Neuron (in vitro differentiated cells): ENCODE measurements at regions not wholly inside any gene's neighbourhood (a gene's known extent, or its start where the extent isn't known, plus 50 kb on each side); places are given as distances from the start of the nearest gene placed in this dataset.

Source experiments
- H2AFZ ChIP-seq: one replicate; pipeline ENCODE4 v1.6.1; 2013; ENCODE audit warnings: low read depth, mild to moderate bottlenecking, inconsistent platforms, low read length, moderate library complexity
- H3K27me3 ChIP-seq: one replicate; pipeline ENCODE4 v1.6.1; 2013; ENCODE audit warnings: low read length; ENCODE audit not compliant: insufficient read depth
- H3K36me3 ChIP-seq: one replicate; pipeline ENCODE4 v1.6.1; 2013; ENCODE audit warnings: low read length; ENCODE audit not compliant: insufficient read depth
- H3K4me1 ChIP-seq: one replicate; pipeline ENCODE4 v1.6.1; 2013; ENCODE audit warnings: low read length; ENCODE audit not compliant: insufficient read depth
- H3K4me3 ChIP-seq: 2 replicates; pipeline ENCODE4 v1.5.1; 2013; ENCODE audit warnings: mild to moderate bottlenecking, low read length, moderate library complexity
- H3K9me3 ChIP-seq: one replicate; pipeline ENCODE4 v1.6.1; 2013; ENCODE audit warnings: low read length

DNA sequence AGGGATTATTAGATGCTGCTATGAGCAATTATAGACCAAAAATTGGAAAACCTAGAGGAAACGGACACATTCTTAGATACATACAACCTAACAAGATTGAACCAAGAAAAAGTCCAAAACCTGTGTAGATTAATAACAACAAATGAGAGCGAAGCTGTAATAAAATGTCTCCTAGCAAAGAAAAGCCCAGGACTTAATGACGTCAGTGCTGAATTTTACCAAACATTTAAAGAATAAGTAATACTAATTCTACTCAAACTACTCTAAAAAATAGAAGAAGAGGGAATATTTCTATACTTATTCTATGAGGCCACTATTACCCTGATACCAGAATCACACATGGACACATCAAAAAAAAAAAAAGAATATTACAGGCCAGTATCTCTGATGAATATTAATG lies 309.5 kb upstream of the ANO5 start:
- Histone ChIP-seq H3K4me1 (no peaks in the 10 kb centered on the region), H3K9me3 (no peaks in the 10 kb centered on the region), H3K4me3 (no peak overlapping the region), H3K36me3 (no peaks in the 10 kb centered on the region), H2AFZ (no peak overlapping the region), H3K27me3 (no peaks in the 10 kb centered on the region)

DNA sequence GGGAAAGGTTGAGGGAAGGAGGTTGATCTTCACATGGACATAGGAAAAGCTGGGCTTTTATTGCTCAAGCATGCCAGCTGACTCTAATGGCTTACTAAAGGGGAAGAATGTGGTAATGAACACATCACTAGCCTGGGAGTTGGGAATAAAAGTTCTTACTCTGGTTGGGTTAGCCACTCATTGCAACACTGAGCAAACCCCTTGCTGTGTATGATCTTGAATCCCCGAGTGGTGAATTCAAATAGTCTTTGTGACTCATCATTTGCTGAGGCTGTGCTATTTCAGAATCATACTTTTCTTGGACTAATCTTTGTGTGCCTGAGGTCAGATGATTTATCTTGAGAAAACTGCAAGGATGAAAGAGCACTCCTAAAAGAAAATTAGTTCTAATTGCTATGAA lies 304.1 kb upstream of the ANO5 start:
- H3K9me3 ChIP-seq = no peaks in the 10 kb centered on the region
- no peaks in the 10 kb centered on the region for H3K4me1 ChIP-seq

DNA sequence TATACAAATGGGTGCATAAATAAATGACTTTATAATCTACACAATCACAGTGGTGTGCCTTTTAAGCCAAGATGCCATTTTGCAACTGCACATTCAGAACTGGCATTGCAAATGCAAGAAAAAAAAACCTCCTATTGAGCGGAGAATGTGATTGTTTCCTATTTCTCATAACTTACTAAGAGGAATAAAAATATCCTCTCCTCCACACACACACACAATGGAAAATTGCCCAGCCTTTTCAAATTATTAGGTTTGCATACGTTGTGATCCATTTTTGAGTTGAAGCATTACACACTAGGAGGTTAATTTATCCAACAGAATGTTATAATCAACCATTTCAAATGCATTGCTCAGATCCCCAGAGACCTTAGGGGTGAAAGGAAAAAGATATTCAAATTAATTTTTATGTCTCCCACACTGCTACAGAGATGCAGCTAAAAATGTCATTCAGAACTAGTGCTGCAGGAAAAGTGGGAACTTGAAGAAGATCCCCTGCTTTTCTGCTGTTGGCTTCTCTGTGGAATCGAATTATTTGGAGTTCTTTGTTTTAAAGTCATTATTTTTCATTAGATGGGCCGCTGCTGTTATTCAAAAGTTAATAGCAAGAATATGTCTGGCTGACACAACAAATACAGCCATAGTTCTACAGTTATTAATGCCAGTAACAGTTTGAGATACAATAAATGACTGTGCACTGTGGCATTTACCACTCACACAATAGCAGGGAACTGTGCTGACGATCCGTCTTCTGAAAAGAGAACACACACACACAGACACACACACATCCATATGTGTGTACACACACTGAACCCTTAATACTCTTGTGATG lies 299.9 kb upstream of the ANO5 start:
- H3K36me3 ChIP-seq = no peaks in the 10 kb centered on the region
- no peaks in the 10 kb centered on the region for H3K4me1 ChIP-seq
- H3K27me3 ChIP-seq = no peaks in the 10 kb centered on the region
- H2AFZ ChIP-seq = no peak overlapping the region
- no peaks in the 10 kb centered on the region for H3K9me3 ChIP-seq
- H3K4me3 ChIP-seq = no peak overlapping the region

More for the DNA sequence above, 304.1 kb upstream of the ANO5 start:
- Histone ChIP-seq H3K27me3 (no peaks in the 10 kb centered on the region), H3K36me3 (no peaks in the 10 kb centered on the region), H2AFZ (no peak overlapping the region), H3K4me3 (no peak overlapping the region)

DNA sequence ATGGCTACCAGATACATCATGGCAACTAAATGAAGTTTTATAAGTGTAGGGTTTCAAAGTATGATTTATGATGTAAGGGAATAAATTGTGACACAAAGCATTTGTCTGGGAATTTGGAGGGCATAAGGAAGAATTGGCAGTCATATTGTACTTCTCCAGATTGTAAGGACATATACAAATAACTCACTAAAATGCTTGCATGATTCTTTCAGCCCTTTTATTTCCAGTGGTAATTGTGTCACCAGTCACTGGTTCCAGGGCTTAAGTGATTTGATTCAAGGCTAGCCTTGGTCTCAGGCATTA lies 299.4 kb upstream of the ANO5 start:
- no peaks in the 10 kb centered on the region for H3K9me3 ChIP-seq
- H3K27me3 ChIP-seq = no peaks in the 10 kb centered on the region
- no peaks in the 10 kb centered on the region for H3K36me3 ChIP-seq
- no peaks in the 10 kb centered on the region for H3K4me1 ChIP-seq
- H3K4me3 ChIP-seq = no peak overlapping the region
- no peak overlapping the region for H2AFZ ChIP-seq

DNA sequence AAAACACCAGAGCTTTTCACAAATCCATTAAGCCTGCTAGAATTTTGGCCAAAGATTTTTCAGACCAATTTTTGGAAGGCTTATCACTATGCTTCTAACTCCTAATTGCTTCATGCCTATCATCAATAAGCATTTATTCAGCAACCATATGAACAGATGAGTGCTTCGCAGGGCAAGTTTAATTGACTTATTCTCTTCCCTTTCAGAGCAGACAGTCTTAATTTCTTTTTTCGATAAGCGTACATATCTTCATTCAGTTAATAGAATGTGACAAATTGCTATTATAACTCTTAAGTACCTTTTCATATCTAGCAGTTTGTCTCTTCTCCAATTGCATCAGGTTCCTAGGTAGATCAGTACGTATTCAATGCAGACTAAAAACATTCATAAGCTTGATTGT lies 298.4 kb upstream of the ANO5 start:
- no peaks in the 10 kb centered on the region for H3K4me1 ChIP-seq
- H2AFZ ChIP-seq = no peak overlapping the region
- no peaks in the 10 kb centered on the region for H3K36me3 ChIP-seq
- H3K4me3 ChIP-seq = no peak overlapping the region
- H3K27me3 ChIP-seq = no peaks in the 10 kb centered on the region
- H3K9me3 ChIP-seq = no peaks in the 10 kb centered on the region

DNA sequence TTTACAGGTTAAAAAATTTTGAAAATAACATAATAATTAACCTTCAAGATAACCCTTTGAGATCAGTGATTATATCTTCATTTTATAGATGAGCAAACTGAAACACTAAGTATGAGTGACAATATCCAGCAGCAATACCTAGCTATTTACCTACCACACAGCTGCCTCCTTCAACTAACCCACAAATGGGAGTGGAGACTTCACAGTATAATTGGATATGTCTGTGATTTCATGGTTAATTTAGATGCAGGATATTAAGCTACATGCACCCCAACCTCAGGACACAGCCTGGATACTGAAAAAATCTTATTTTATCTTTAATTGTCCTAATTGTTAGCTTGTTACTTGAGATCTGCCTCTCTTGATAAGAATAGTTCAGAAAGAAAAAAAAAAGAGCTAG lies 297.2 kb upstream of the ANO5 start:
- Histone ChIP-seq H3K36me3 (no peaks in the 10 kb centered on the region), H3K4me3 (no peak overlapping the region), H3K9me3 (no peaks in the 10 kb centered on the region), H3K27me3 (no peaks in the 10 kb centered on the region), H2AFZ (no peak overlapping the region), H3K4me1 (no peaks in the 10 kb centered on the region)

DNA sequence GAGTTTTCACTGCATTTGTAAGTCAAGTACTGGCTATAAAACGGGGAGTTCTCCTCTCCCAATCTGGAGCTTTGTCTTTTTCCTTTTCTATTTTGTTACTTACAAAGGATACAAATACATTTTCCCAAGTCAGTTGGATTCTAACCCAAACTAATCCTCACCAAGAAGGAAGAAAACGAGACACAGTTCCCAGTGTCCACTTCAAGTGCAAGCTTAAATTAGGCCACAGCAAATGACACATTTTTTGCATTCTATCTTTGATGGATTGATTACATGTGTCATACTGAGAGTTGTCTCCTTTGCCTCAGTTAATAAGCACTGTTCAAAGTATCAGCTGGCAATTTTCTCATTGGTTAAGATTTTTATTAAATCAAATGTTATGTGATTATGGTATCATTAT lies 296.7 kb upstream of the ANO5 start:
- no peaks in the 10 kb centered on the region for H3K27me3 ChIP-seq
- no peaks in the 10 kb centered on the region for H3K4me1 ChIP-seq
- H3K4me3 ChIP-seq = no peak overlapping the region
- no peaks in the 10 kb centered on the region for H3K36me3 ChIP-seq
- H3K9me3 ChIP-seq = no peaks in the 10 kb centered on the region
- no peak overlapping the region for H2AFZ ChIP-seq

DNA sequence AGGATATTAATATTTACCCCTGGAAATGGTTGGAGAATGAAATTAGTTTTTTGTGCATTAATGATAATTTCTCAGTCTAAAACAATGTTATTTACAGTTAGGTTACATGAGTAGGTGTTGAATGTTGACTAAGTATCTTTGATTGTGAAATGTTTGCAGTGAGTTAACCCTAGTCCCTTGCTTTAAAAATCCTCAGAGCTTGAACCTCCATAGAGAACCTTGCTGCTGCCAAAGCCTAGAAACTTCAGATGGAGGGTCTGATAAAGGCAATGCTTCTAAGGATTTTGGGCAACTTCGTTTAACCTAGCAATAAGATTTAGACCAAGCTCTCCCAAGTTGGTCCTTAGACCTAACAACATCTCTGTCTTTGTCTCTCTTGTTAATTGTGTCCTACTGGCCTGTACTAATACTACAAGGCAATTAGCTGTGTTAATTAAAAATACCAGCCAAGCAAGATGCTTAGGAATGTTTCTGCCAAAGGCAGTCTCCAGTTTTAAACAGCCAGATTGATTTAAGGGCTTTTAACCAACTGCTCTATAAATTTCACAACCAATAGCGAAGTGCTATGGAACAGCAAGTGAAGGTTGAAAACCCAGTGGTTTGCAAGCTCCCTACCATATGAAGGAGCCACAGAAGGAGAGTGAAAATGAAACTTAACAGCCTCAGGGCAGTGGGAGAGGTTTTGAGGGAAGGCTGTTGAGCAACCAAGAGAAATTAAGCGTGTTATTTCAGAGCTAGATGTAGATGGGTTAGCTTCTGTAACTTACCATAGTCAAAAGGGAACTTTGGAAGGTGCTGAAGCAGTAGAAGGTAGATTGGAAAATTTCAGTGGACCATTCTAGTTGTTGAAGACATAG lies 295.9 kb upstream of the ANO5 start:
- H3K9me3 ChIP-seq = no peaks in the 10 kb centered on the region
- H3K4me3 ChIP-seq = no peak overlapping the region
- no peaks in the 10 kb centered on the region for H3K4me1 ChIP-seq
- no peaks in the 10 kb centered on the region for H3K27me3 ChIP-seq
- H2AFZ ChIP-seq = no peak overlapping the region
- no peaks in the 10 kb centered on the region for H3K36me3 ChIP-seq

DNA sequence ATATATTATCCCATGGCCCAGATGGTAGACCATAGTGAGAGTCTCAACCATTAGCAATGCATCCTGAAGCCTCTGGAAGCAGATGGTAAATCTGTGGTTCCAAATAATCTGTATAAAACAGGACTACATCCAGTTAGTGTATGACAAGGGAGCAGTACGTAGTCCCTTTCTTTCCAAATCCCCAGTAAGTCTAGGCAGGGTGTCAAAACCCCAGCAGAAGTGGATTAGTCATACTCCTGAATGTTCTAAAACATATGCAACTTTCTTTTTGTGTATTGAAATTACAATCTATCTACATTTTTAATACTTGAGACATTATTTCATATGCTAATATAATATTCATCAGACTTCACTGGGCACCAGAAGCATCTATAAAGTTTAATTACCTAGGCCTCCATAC lies 295.1 kb upstream of the ANO5 start:
- Histone ChIP-seq H3K27me3 (no peaks in the 10 kb centered on the region), H2AFZ (no peak overlapping the region)

DNA sequence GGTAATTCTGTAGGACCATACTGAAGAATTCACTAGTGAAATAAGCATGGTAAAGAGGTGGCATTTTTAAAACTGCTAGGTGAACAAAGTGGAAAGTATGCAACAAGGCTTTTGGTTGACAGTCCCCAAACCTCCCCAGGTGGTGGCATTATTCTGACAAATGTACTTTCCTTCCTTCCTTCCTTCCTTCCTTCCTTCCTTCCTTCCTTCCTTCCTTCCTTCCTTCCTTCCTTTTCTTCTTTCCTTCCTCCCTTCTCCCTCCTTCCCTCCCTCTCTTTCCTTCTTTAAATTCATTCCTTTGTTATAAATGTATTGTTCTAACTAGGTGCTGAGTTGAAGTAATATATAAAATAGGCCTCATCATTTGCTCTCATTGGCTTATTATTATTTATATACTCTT lies 284.7 kb upstream of the ANO5 start:
- no peaks in the 10 kb centered on the region for H3K4me1 ChIP-seq
- no peaks in the 10 kb centered on the region for H3K27me3 ChIP-seq
- H2AFZ ChIP-seq = no peak overlapping the region
- no peak overlapping the region for H3K4me3 ChIP-seq
- no peaks in the 10 kb centered on the region for H3K36me3 ChIP-seq
- H3K9me3 ChIP-seq = no peaks in the 10 kb centered on the region

More for the DNA sequence above, 295.1 kb upstream of the ANO5 start:
- H3K9me3 ChIP-seq = no peaks in the 10 kb centered on the region
- no peak overlapping the region for H3K4me3 ChIP-seq
- H3K4me1 ChIP-seq = no peaks in the 10 kb centered on the region
- no peaks in the 10 kb centered on the region for H3K36me3 ChIP-seq

DNA sequence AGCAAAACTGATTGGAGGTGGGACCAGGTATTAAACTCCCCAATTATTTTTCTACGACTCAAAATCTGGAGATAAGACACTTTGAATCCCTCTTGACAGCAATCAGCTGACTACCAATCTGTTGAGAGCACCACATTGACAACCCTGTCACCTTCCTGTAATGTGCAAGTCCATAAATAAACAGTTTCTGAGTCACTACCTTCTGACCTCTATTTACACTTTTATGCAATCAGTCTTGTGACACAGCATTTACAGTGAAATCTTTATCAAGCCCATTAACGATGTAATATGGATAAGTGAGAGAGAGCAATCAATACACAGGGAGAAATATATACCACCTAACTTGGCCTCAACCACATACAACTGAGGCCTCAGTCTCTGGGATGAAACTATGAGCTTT lies 283.7 kb upstream of the ANO5 start:
- no peaks in the 10 kb centered on the region for H3K4me1 ChIP-seq
- H3K36me3 ChIP-seq = no peaks in the 10 kb centered on the region
- H3K9me3 ChIP-seq = no peaks in the 10 kb centered on the region
- H3K27me3 ChIP-seq = no peaks in the 10 kb centered on the region
- H3K4me3 ChIP-seq = no peak overlapping the region
- H2AFZ ChIP-seq = no peak overlapping the region

DNA sequence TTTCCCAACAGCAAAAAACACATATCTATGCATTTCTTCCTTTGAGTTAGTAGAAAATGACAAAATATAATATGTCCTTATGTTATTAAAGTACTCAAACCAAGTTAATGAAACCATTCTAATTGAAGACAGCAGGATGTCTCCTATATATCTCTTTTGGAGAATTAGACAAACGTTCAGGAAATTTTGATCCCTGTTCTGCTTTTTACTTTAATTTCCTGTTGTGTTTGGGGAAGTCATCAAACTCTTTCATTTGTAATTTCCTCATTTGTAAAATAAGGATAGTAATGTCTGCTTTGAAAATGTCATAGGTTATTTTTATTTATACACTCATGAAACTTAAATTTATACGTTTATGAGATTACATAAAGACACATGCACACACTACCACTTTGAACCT lies 281.8 kb upstream of the ANO5 start:
- no peaks in the 10 kb centered on the region for H3K27me3 ChIP-seq
- no peaks in the 10 kb centered on the region for H3K4me1 ChIP-seq
- H3K36me3 ChIP-seq = no peaks in the 10 kb centered on the region
- no peak overlapping the region for H3K4me3 ChIP-seq
- H3K9me3 ChIP-seq = no peaks in the 10 kb centered on the region
- no peak overlapping the region for H2AFZ ChIP-seq

DNA sequence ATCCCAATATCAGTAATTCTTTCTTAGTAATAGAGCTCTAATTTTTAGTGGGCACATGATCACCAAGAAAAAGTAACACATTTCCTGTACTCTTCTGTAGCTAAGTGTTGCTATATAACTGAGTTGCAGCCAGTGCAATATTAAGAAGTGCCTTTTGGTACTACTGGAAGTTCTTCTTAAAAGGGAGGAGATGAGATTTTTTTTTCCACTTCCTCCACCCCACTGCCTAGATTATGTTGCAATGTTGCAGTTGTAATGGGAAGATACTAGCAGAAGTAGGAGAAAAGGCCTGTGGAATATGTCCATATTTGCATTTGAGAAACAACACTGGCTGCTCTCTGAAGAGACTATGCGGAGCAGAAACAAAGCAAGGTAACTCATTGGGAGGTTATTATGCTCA lies 280.6 kb upstream of the ANO5 start:
- Histone ChIP-seq H3K27me3 (no peaks in the 10 kb centered on the region), H3K4me1 (no peaks in the 10 kb centered on the region), H3K9me3 (no peaks in the 10 kb centered on the region), H3K4me3 (no peak overlapping the region), H3K36me3 (no peaks in the 10 kb centered on the region), H2AFZ (no peak overlapping the region)
